Keratinocyte (primary cell): ENCODE measurements at regions not wholly inside any gene's neighbourhood (a gene's known extent, or its start where the extent isn't known, plus 50 kb on each side); places are given as distances from the start of the nearest gene placed in this dataset.

Experiments
- DNase-seq: peaks from one replicate; pipeline ENCODE4 v3.0.0-alpha.2; 2011; ENCODE audit warnings: low read depth, missing footprints, low spot score
- FAIRE-seq: peaks from 2 replicates; lab custom pipeline; 2011; peaks lifted over from hg19 to GRCh38; lab: Jason Lieb, UNC
- H2AFZ ChIP-seq: 2 replicates; pipeline ENCODE4 v1.6.0; 2012; ENCODE audit warnings: low read length, control low read depth, inconsistent platforms; ENCODE audit not compliant: control insufficient read depth
- H3K27ac ChIP-seq: 2 replicates; pipeline ENCODE4 v1.5.1; 2011; ENCODE audit warnings: low read length; ENCODE audit not compliant: control insufficient read depth, insufficient read depth
- H3K27me3 ChIP-seq: 3 replicates; pipeline ENCODE4 v1.6.0; 2011; ENCODE audit warnings: low read length; ENCODE audit not compliant: control insufficient read depth, insufficient read depth; ENCODE audit errors: extremely low read depth
- H3K36me3 ChIP-seq, 2 experiments: 2 replicates in 1 of 2; 3 replicates in 1 of 2; pipeline ENCODE4 v1.5.1; 2011; ENCODE audit warnings: low read length in 2 of 2, mild to moderate bottlenecking in 1 of 2; ENCODE audit not compliant: control insufficient read depth in 2 of 2, insufficient read depth in 2 of 2; ENCODE audit errors: extremely low read depth in 1 of 2
- H3K4me1 ChIP-seq: 3 replicates; pipeline ENCODE4 v1.5.1; 2011; ENCODE audit warnings: low read length; ENCODE audit not compliant: control insufficient read depth, insufficient read depth; ENCODE audit errors: extremely low read depth
- H3K4me2 ChIP-seq: 3 replicates; pipeline ENCODE4 v1.6.0; 2011; ENCODE audit warnings: low read depth, low read length; ENCODE audit not compliant: control insufficient read depth, insufficient read depth; ENCODE audit errors: extremely low read depth
- H3K4me3 ChIP-seq, 3 experiments: fragments of 200-600 bp in 1 of 3; sonication (generic) in 1 of 3; 2 replicates in 2 of 3; 3 replicates in 1 of 3; pipeline ENCODE4 v1.5.1; 2011 to 2016; ENCODE audit warnings: low read length in 3 of 3, mild to moderate bottlenecking in 3 of 3, control low read depth in 2 of 3, inconsistent platforms in 1 of 3, low read depth in 1 of 3, mixed read lengths in 1 of 3, mixed run types in 1 of 3, moderate library complexity in 1 of 3; ENCODE audit not compliant: control insufficient read depth in 2 of 3, insufficient read depth in 2 of 3; ENCODE audit errors: extremely low read depth in 1 of 3
- H3K79me2 ChIP-seq: 2 replicates; pipeline ENCODE4 v1.6.0; 2012; ENCODE audit warnings: low read length; ENCODE audit not compliant: control insufficient read depth, insufficient read depth
- H3K9ac ChIP-seq: 3 replicates; pipeline ENCODE4 v1.6.0; 2011; ENCODE audit warnings: low read length; ENCODE audit not compliant: control insufficient read depth, insufficient read depth; ENCODE audit errors: extremely low read depth
- H3K9me1 ChIP-seq: 3 replicates; pipeline ENCODE4 v1.6.0; 2011; ENCODE audit warnings: low read length; ENCODE audit not compliant: control insufficient read depth, insufficient read depth; ENCODE audit errors: extremely low read depth
- H3K9me3 ChIP-seq: 2 replicates; pipeline ENCODE4 v1.5.1; 2012; ENCODE audit warnings: low read depth, low read length; ENCODE audit not compliant: control insufficient read depth
- H4K20me1 ChIP-seq: 3 replicates; pipeline ENCODE4 v1.6.0; 2011; ENCODE audit warnings: low read length; ENCODE audit not compliant: control insufficient read depth, insufficient read depth; ENCODE audit errors: extremely low read depth
- CTCF ChIP-seq, 3 experiments: IDR thresholded peaks in 1 of 3; conservative IDR thresholded peaks in 1 of 3; optimal IDR thresholded peaks in 1 of 3; 2 replicates in 2 of 3; 3 replicates in 1 of 3; pipeline versions ENCODE3 to v1.5.1; 2011; ENCODE audit warnings: low read length in 3 of 3, mild to moderate bottlenecking in 3 of 3, moderate library complexity in 2 of 3, control low read depth in 1 of 3, inconsistent platforms in 1 of 3; ENCODE audit not compliant: insufficient read depth in 2 of 3; ENCODE audit errors: extremely low read depth in 1 of 3
- EZH2 ChIP-seq: IDR thresholded peaks from one replicate; pipeline ENCODE4 v1.6.1; 2012; ENCODE audit warnings: inconsistent platforms, mild to moderate bottlenecking, low read length, moderate library complexity
- dilution Hi-C: fragments of 300-500 bp; cut with MboI; formaldehyde crosslinking; loops from one replicate; pipeline ENCODE4 v1.7.0; 2020; ENCODE audit warnings: low sequenced_read_pairs; ENCODE audit not compliant: extremely low pct_ligation_motif_present

- Histone ChIP-seq H2AFZ (no peak overlapping the region), H3K36me3 (no peaks in the 10 kb centered on the region), H3K9ac (no peak overlapping the region), H3K79me2 (no peaks in the 10 kb centered on the region), H3K27ac (no peak overlapping the region), H3K9me1 (no peaks in the 10 kb centered on the region), H3K4me3 (no peak overlapping the region), H4K20me1 (no peaks in the 10 kb centered on the region), H3K9me3 (no peaks in the 10 kb centered on the region), H3K27me3 (peaks cover 6% of the 10 kb centered on the region), H3K4me2 (no peak overlapping the region), H3K4me1 (no peaks in the 10 kb centered on the region)
- DNase-seq, result no peak
- TF ChIP-seq CTCF (optimal IDR thresholded peaks at IDR 0.05 in 1 of 3, IDR thresholded peaks at IDR 0.05 in 1 of 3, conservative IDR thresholded peaks at IDR 0.05 in 1 of 3; ENCODE audit: extremely low read depth in 1 of 3, insufficient read depth in 2 of 3, low read length in 3 of 3), result no peak
- TF ChIP-seq EZH2, result no peak
- FAIRE-seq, result no peak
- dilution Hi-C loops, result no loop called here
Measured at GRCh38 chr19:42652021-42652420, 57.3 kb upstream of the CEACAM8 start.
